ACC112 (cell line): ENCODE measurements at regions not wholly inside any gene's neighbourhood (a gene's known extent, or its start where the extent isn't known, plus 50 kb on each side); places are given as distances from the start of the nearest gene placed in this dataset.

Source experiments
- H2AFZ ChIP-seq: fragments of 200-600 bp; sonication (generic); one replicate; pipeline ENCODE4 v1.6.0; 2017; ENCODE audit warnings: antibody characterized with exemption, low read length; ENCODE audit not compliant: unreplicated experiment
- H3K27ac ChIP-seq: fragments of 200-600 bp; sonication (generic); 2 replicates; pipeline ENCODE4 v1.5.1; 2014; ENCODE audit warnings: low read depth, mild to moderate bottlenecking, antibody characterized with exemption, low read length, moderate library complexity
- H3K27me3 ChIP-seq: fragments of 200-600 bp; sonication (generic); 2 replicates; pipeline ENCODE4 v1.6.1; 2014; ENCODE audit warnings: mild to moderate bottlenecking, antibody characterized with exemption, low read length, moderate library complexity, mixed read lengths; ENCODE audit not compliant: insufficient read depth
- H3K36me3 ChIP-seq: fragments of 200-600 bp; sonication (generic); 2 replicates; pipeline ENCODE4 v1.6.1; 2016; ENCODE audit warnings: mild to moderate bottlenecking, antibody characterized with exemption, low read length, moderate library complexity, mixed read lengths; ENCODE audit not compliant: insufficient read depth
- H3K4me1 ChIP-seq: fragments of 200-600 bp; sonication (generic); one replicate; pipeline ENCODE4 v1.6.1; 2016; ENCODE audit warnings: low read length, mixed read lengths; ENCODE audit not compliant: insufficient read depth, unreplicated experiment, control insufficient read depth
- H3K4me3 ChIP-seq: fragments of 200-600 bp; sonication (generic); 2 replicates; pipeline ENCODE4 v1.5.1; 2014; ENCODE audit warnings: mild to moderate bottlenecking, low read depth, low read length
- H3K79me2 ChIP-seq: fragments of 200-600 bp; sonication (generic); one replicate; pipeline ENCODE4 v1.6.0; 2016; ENCODE audit warnings: low read length; ENCODE audit not compliant: control insufficient read depth, unreplicated experiment, insufficient read depth

- Histone ChIP-seq H2AFZ (no peak overlapping the region), H3K27ac (no peak overlapping the region), H3K36me3 (no peaks in the 10 kb centered on the region)
These were observed 547.2 kb downstream of the ZNF804A start for GRCh38 chr2:185145316-185146121.

GRCh38 chr2:185147361-185147760, 549.0 kb downstream of the ZNF804A start:
- no peaks in the 10 kb centered on the region for H3K4me1 ChIP-seq
- no peaks in the 10 kb centered on the region for H3K79me2 ChIP-seq
- H2AFZ ChIP-seq = no peak overlapping the region
- no peak overlapping the region for H3K27ac ChIP-seq
- H3K36me3 ChIP-seq = no peaks in the 10 kb centered on the region
- no peaks in the 10 kb centered on the region for H3K27me3 ChIP-seq
- no peak overlapping the region for H3K4me3 ChIP-seq

More at GRCh38 chr2:185145316-185146121, 547.2 kb downstream of the ZNF804A start:
- no peaks in the 10 kb centered on the region for H3K27me3 ChIP-seq
- no peaks in the 10 kb centered on the region for H3K4me1 ChIP-seq
- no peaks in the 10 kb centered on the region for H3K79me2 ChIP-seq
- H3K4me3 ChIP-seq = no peak overlapping the region

DNA sequence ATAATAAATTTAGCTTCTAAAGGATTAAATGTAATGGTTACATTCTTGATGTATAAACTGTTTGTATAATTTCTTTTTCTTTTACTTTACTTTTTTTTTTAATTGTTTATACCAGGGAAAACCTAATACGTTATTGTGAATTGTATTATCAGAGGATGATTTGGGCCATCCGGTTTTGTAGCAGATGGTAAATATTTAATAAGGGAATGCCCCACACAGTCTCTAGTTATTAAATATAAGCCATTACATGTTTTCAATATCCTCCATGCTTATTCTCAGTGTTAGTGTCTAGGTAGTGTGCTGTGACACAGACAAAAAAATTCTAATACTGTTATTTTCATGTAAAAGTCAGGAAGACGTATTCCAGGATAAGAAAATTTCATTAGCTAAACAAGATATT, 553.9 kb downstream of the ZNF804A start:
- no peak overlapping the region for H3K27ac ChIP-seq
- H3K79me2 ChIP-seq = no peaks in the 10 kb centered on the region
- no peak overlapping the region for H3K4me3 ChIP-seq
- H2AFZ ChIP-seq = no peak overlapping the region
- H3K27me3 ChIP-seq = no peaks in the 10 kb centered on the region
- H3K36me3 ChIP-seq = no peaks in the 10 kb centered on the region
- H3K4me1 ChIP-seq = no peaks in the 10 kb centered on the region

DNA sequence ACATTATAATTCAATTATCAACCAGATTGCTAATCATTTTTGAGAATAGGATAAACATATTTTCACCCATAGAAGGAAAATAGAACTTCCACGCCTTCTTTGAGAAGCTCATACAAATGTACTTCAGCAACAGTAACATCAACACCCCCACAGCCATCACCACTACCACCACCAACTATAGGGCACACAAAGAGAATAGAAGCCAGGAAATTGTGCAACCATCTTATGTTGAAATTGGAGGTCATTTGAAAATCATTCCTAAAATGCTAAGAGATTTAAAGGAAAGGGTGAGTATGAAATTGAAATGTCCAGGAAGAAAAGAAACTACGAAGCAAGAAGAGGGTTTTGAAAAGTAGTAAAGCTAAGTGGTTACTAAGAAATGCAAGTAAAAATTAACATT, 563.4 kb downstream of the ZNF804A start:
- no peaks in the 10 kb centered on the region for H3K4me1 ChIP-seq
- H3K36me3 ChIP-seq = no peaks in the 10 kb centered on the region
- no peaks in the 10 kb centered on the region for H3K79me2 ChIP-seq
- no peak overlapping the region for H3K4me3 ChIP-seq
- no peak overlapping the region for H3K27ac ChIP-seq
- no peak overlapping the region for H2AFZ ChIP-seq
- no peaks in the 10 kb centered on the region for H3K27me3 ChIP-seq

- H3K4me1 ChIP-seq = no peaks in the 10 kb centered on the region
- H3K27me3 ChIP-seq = no peaks in the 10 kb centered on the region
- no peaks in the 10 kb centered on the region for H3K36me3 ChIP-seq
- H3K27ac ChIP-seq = no peak overlapping the region
- H2AFZ ChIP-seq = no peak overlapping the region
- H3K79me2 ChIP-seq = no peaks in the 10 kb centered on the region
- H3K4me3 ChIP-seq = no peak overlapping the region
These were observed 564.3 kb upstream of the FSIP2 start for GRCh38 chr2:185174353-185174752.

GRCh38 chr2:185179743-185180142, 558.9 kb upstream of the FSIP2 start:
- Histone ChIP-seq H3K4me1 (no peaks in the 10 kb centered on the region), H3K27ac (no peak overlapping the region), H3K79me2 (no peaks in the 10 kb centered on the region), H3K4me3 (no peak overlapping the region), H2AFZ (no peak overlapping the region), H3K27me3 (no peaks in the 10 kb centered on the region), H3K36me3 (no peaks in the 10 kb centered on the region)

DNA sequence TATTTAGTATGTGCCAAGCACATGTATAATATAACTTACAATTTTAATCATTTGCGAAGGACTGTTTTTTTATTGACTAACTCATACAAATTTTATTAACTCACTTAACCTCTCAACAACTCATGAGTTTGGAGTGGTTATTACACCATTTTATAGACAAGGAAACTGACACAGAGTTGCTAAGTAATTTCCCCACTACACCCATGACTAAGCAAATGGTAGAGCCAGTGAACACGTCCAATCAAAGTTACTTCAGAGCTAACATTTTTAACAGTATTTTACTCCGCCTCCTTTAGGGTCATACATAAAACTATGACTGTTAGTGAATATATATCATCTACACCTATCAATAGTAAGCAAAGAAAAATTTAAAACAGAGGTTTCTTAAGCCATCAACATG, 556.7 kb upstream of the FSIP2 start:
- H3K27me3 ChIP-seq = no peaks in the 10 kb centered on the region
- no peak overlapping the region for H3K27ac ChIP-seq
- H2AFZ ChIP-seq = no peak overlapping the region
- H3K36me3 ChIP-seq = no peaks in the 10 kb centered on the region
- H3K4me3 ChIP-seq = no peak overlapping the region
- H3K79me2 ChIP-seq = no peaks in the 10 kb centered on the region
- H3K4me1 ChIP-seq = no peaks in the 10 kb centered on the region

DNA sequence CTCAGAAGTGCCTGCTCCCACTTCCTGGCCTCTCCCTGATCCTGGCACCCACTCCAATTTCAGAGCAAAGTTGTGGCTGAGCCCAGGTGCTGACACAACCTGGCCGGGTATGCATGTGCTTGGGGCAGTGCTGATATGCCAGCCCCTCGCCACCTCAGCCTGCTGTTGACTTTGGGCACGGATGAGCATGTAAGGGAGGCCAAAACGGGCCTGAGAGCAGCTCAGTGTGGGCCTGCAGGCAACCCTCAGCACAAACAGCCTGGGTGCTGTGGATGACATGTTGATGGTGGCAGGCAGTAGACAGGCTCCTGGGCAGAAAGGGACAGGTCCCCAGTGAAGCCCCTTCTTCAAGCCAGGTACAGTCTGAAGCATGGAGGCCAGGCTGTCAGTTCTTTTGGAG, 553.6 kb upstream of the FSIP2 start:
- Histone ChIP-seq H2AFZ (no peak overlapping the region), H3K4me3 (no peak overlapping the region), H3K79me2 (no peaks in the 10 kb centered on the region), H3K4me1 (no peaks in the 10 kb centered on the region), H3K36me3 (no peaks in the 10 kb centered on the region), H3K27me3 (no peaks in the 10 kb centered on the region), H3K27ac (no peak overlapping the region)

- Histone ChIP-seq H3K4me1 (no peaks in the 10 kb centered on the region), H3K36me3 (no peaks in the 10 kb centered on the region), H3K27ac (no peak overlapping the region), H2AFZ (no peak overlapping the region), H3K4me3 (no peak overlapping the region), H3K27me3 (no peaks in the 10 kb centered on the region), H3K79me2 (no peaks in the 10 kb centered on the region)
These were observed 551.2 kb upstream of the FSIP2 start for GRCh38 chr2:185187421-185187820.

DNA sequence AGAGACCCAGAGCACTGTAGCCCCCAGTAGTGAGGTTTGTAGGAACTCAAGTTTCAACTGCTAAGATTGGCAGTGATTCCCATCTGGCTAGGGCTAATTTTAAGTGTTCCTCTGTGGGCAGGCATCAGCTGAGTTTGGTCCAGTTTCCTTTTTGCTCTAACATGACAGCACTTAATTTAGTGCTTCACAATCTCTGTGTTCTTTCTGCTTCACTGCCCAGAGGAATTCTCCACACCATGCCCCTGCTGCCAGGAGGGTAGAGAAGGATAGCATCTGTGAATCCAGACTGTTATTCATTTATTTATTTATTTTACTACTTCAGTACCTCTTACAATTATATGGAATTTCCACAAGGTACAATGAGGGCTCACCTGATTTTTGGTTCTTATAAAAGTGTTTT, 549.9 kb upstream of the FSIP2 start:
- no peaks in the 10 kb centered on the region for H3K36me3 ChIP-seq
- H3K4me1 ChIP-seq = no peaks in the 10 kb centered on the region
- no peaks in the 10 kb centered on the region for H3K27me3 ChIP-seq
- no peak overlapping the region for H3K27ac ChIP-seq
- no peaks in the 10 kb centered on the region for H3K79me2 ChIP-seq
- no peak overlapping the region for H2AFZ ChIP-seq
- H3K4me3 ChIP-seq = no peak overlapping the region

- Histone ChIP-seq H3K79me2 (no peaks in the 10 kb centered on the region), H3K36me3 (no peaks in the 10 kb centered on the region), H3K4me1 (no peaks in the 10 kb centered on the region), H2AFZ (no peak overlapping the region), H3K27me3 (no peaks in the 10 kb centered on the region), H3K4me3 (no peak overlapping the region), H3K27ac (no peak overlapping the region)
These were observed 537.5 kb upstream of the FSIP2 start for GRCh38 chr2:185201063-185201462.
